DOHH2 (cell line): ENCODE measurements at regions not wholly inside any gene's neighbourhood (a gene's known extent, or its start where the extent isn't known, plus 50 kb on each side); places are given as distances from the start of the nearest gene placed in this dataset.

Source experiments
- H3F3A ChIP-seq: fragments of 200-600 bp; sonication (generic), shearing (Covaris generic); 2 replicates; pipeline ENCODE4 v1.6.0; 2016; ENCODE audit warnings: antibody characterized with exemption, mild to moderate bottlenecking; ENCODE audit not compliant: control insufficient read depth, insufficient read depth
- H3K27ac ChIP-seq: fragments of 200-600 bp; sonication (generic); 2 replicates; pipeline ENCODE4 v1.5.1; 2014; ENCODE audit warnings: low read depth, mild to moderate bottlenecking, low read length, moderate library complexity
- H3K27me3 ChIP-seq: fragments of 200-600 bp; sonication (generic); 2 replicates; pipeline ENCODE4 v1.6.1; 2014; ENCODE audit warnings: mild to moderate bottlenecking, low read length, mixed read lengths; ENCODE audit not compliant: control insufficient read depth
- H3K36me3 ChIP-seq: fragments of 200-600 bp; sonication (generic); 2 replicates; pipeline ENCODE4 v1.6.1; 2014; ENCODE audit warnings: mild to moderate bottlenecking, low read length, moderate library complexity, mixed read lengths; ENCODE audit not compliant: control insufficient read depth
- H3K4me1 ChIP-seq: fragments of 200-600 bp; sonication (generic); 2 replicates; pipeline ENCODE4 v1.6.1; 2014; ENCODE audit warnings: mild to moderate bottlenecking, low read length, mixed read lengths; ENCODE audit not compliant: control insufficient read depth
- H3K4me2 ChIP-seq: fragments of 200-600 bp; sonication (generic); 2 replicates; pipeline ENCODE4 v1.6.0; 2014; ENCODE audit warnings: mild to moderate bottlenecking, low read length, moderate library complexity
- H3K4me3 ChIP-seq: fragments of 200-600 bp; sonication (generic); 2 replicates; pipeline ENCODE4 v1.5.1; 2014; ENCODE audit warnings: mild to moderate bottlenecking, low read length, mixed read lengths
- H3K79me2 ChIP-seq: fragments of 200-600 bp; sonication (generic); 2 replicates; pipeline ENCODE4 v1.6.1; 2014; ENCODE audit warnings: mild to moderate bottlenecking, low read length, mixed read lengths; ENCODE audit not compliant: control insufficient read depth
- H3K9me2 ChIP-seq: fragments of 200-600 bp; sonication (generic); replicated peaks from 2 replicates; pipeline ENCODE4 v1.6.1; 2014; ENCODE audit warnings: mild to moderate bottlenecking, low read length, mixed read lengths; ENCODE audit not compliant: control insufficient read depth
- H3K9me3 ChIP-seq: fragments of 200-600 bp; sonication (generic); 2 replicates; pipeline ENCODE4 v1.6.1; 2014; ENCODE audit warnings: antibody characterized with exemption, low read length, mixed read lengths; ENCODE audit not compliant: control insufficient read depth, insufficient read depth
- H4K20me1 ChIP-seq: fragments of 200-600 bp; sonication (generic); 2 replicates; pipeline ENCODE4 v1.6.0; 2014; ENCODE audit warnings: low read depth, mild to moderate bottlenecking, antibody characterized with exemption, low read length, moderate library complexity; ENCODE audit not compliant: control insufficient read depth, insufficient read depth
- EZH2phosphoT487 ChIP-seq: fragments of 200-600 bp; sonication (generic); IDR thresholded peaks from 2 replicates; pipeline ENCODE4 v1.6.1; 2017; ENCODE audit warnings: borderline replicate concordance, mild to moderate bottlenecking, antibody characterized with exemption, low read length, moderate library complexity, mixed read lengths
- TF ChIP-seq, protein P1 (sequence below): fragments of 200-600 bp; sonication (generic); IDR thresholded peaks from one replicate; pipeline ENCODE4 v1.5.1; 2014; ENCODE audit warnings: antibody characterized with exemption, mild to moderate bottlenecking, low read depth, low read length; ENCODE audit not compliant: poor library complexity, severe bottlenecking

GRCh38 chr2:121076498-121076820, 208.5 kb downstream of the TFCP2L1 start:
- H3K79me2 ChIP-seq: no peaks in the 10 kb centered on the region
- no peaks in the 10 kb centered on the region for H4K20me1 ChIP-seq
- H3K4me1 ChIP-seq: peaks cover 8% of the 10 kb centered on the region; the same call in 1 of the 2 replicates
- no peaks in the 10 kb centered on the region for H3K9me2 ChIP-seq
- H3K27ac ChIP-seq: no peak overlapping the region
- no peaks in the 10 kb centered on the region for H3K36me3 ChIP-seq
- TF ChIP-seq, protein P1, sequence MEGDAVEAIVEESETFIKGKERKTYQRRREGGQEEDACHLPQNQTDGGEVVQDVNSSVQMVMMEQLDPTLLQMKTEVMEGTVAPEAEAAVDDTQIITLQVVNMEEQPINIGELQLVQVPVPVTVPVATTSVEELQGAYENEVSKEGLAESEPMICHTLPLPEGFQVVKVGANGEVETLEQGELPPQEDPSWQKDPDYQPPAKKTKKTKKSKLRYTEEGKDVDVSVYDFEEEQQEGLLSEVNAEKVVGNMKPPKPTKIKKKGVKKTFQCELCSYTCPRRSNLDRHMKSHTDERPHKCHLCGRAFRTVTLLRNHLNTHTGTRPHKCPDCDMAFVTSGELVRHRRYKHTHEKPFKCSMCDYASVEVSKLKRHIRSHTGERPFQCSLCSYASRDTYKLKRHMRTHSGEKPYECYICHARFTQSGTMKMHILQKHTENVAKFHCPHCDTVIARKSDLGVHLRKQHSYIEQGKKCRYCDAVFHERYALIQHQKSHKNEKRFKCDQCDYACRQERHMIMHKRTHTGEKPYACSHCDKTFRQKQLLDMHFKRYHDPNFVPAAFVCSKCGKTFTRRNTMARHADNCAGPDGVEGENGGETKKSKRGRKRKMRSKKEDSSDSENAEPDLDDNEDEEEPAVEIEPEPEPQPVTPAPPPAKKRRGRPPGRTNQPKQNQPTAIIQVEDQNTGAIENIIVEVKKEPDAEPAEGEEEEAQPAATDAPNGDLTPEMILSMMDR: no peak
- TF ChIP-seq EZH2phosphoT487: no peak
- no peak overlapping the region for H3K4me2 ChIP-seq
- peaks cover 22% of the 10 kb centered on the region for H3K27me3 ChIP-seq
- no peak overlapping the region for H3K4me3 ChIP-seq
- no peaks in the 10 kb centered on the region for H3K9me3 ChIP-seq
- H3F3A ChIP-seq: no peaks in the 10 kb centered on the region

DNA sequence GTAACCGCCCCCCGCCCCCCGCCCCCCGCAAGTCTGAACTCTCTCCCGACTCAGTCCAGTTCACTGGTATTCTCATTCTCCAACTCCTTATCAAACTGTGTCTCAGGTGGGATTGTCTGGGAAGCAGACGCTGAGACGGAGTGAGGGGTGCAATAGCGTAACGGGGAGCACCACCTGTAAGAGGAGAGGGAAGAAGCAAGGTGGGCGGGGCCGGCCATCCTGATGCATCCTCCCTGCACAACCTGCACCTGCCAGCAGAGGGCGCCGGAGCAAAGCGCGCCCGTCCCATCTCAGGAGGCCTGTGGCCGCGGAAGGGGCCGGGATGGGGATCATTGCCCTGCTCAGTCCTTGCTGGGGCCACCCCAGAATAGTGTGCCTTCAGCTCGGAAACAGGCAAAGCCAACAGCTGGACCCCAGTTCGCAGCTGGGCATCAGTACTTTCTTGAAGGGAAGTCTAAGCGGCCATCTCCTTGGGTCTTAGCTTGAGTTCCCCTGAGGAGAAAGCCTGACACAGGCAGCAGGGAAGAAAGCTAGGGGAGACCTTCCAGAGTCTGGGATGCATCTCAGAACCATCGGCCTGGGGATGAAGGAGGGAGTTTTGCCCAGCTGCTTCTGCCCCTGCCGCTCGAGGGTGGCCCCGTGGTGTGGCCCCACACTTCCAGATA, 208.0 kb downstream of the TFCP2L1 start:
- H3K27me3 ChIP-seq: peaks cover 22% of the 10 kb centered on the region
- no peak overlapping the region for H3K4me3 ChIP-seq
- no peaks in the 10 kb centered on the region for H3K36me3 ChIP-seq
- no peaks in the 10 kb centered on the region for H3K79me2 ChIP-seq
- no peaks in the 10 kb centered on the region for H3K9me3 ChIP-seq
- H3K9me2 ChIP-seq: no peaks in the 10 kb centered on the region
- peaks cover 8% of the 10 kb centered on the region; the same call in 1 of the 2 replicates for H3K4me1 ChIP-seq
- H3F3A ChIP-seq: no peaks in the 10 kb centered on the region
- H4K20me1 ChIP-seq: no peaks in the 10 kb centered on the region
- TF ChIP-seq, protein P1: peak; percentile 98
- no peak for TF ChIP-seq EZH2phosphoT487
- H3K27ac ChIP-seq: no peak overlapping the region
- H3K4me2 ChIP-seq: no peak overlapping the region

GRCh38 chr2:121078899-121079298, 206.1 kb downstream of the TFCP2L1 start:
- H3K4me3 ChIP-seq: no peak overlapping the region
- no peaks in the 10 kb centered on the region for H3K9me3 ChIP-seq
- H3K9me2 ChIP-seq: no peaks in the 10 kb centered on the region
- no peaks in the 10 kb centered on the region for H3K79me2 ChIP-seq
- H3K27ac ChIP-seq: no peak overlapping the region
- TF ChIP-seq, protein P1: no peak
- no peak for TF ChIP-seq EZH2phosphoT487
- H4K20me1 ChIP-seq: no peaks in the 10 kb centered on the region
- no peak overlapping the region for H3K4me2 ChIP-seq
- H3K27me3 ChIP-seq: peaks cover 19% of the 10 kb centered on the region
- no peaks in the 10 kb centered on the region for H3F3A ChIP-seq
- peaks cover 8% of the 10 kb centered on the region; the same call in 1 of the 2 replicates for H3K4me1 ChIP-seq
- no peaks in the 10 kb centered on the region for H3K36me3 ChIP-seq
